Ramos (cell line): ENCODE measurements at regions not wholly inside any gene's neighbourhood (a gene's known extent, or its start where the extent isn't known, plus 50 kb on each side); places are given as distances from the start of the nearest gene placed in this dataset.

Experiments
- in situ Hi-C: fragments of 300-500 bp; cut with MboI; formaldehyde crosslinking; loops from one replicate; pipeline ENCODE4 v1.14.3; 2022; ENCODE audit warnings: low sequenced_read_pairs; ENCODE audit not compliant: unreplicated experiment

GRCh38 chr17:14840616-14841231, 424.4 kb downstream of the PMP22 start:
- in situ Hi-C loops, result no loop called here

- in situ Hi-C loops, result no loop called here
Observed at GRCh38 chr17:14838567-14838966, 426.6 kb downstream of the PMP22 start.

GRCh38 chr17:14833201-14833785, 431.8 kb downstream of the PMP22 start:
- in situ Hi-C loops, result no loop called here

GRCh38 chr17:14831491-14831890, 433.6 kb downstream of the PMP22 start:
- in situ Hi-C loops, result no loop called here

GRCh38 chr17:14827396-14827919, 437.7 kb downstream of the PMP22 start:
- in situ Hi-C loops, result no loop called here

GRCh38 chr17:14826358-14826757, 438.8 kb downstream of the PMP22 start:
- in situ Hi-C loops, result no loop called here

GRCh38 chr17:14818469-14818868, 446.7 kb downstream of the PMP22 start:
- in situ Hi-C loops, result no loop called here

- in situ Hi-C loops, result no loop called here
Observed at GRCh38 chr17:14815079-14815478, 450.0 kb downstream of the PMP22 start.

- in situ Hi-C loops, result no loop called here
Observed at GRCh38 chr17:14813649-14814370, 451.3 kb downstream of the PMP22 start.

- in situ Hi-C loops, result no loop called here
Observed at GRCh38 chr17:14808425-14808824, 456.7 kb downstream of the PMP22 start.

- in situ Hi-C loops, result no loop called here
Observed at GRCh38 chr17:14805348-14805747, 459.8 kb downstream of the PMP22 start.

GRCh38 chr17:14803826-14804225, 461.3 kb downstream of the PMP22 start:
- in situ Hi-C loops, result no loop called here

GRCh38 chr17:14797801-14798200, 467.3 kb downstream of the PMP22 start:
- in situ Hi-C loops, result loop anchor here (25.0 kb wide), 1 partner anchor 110 kb away; no protein-coding TSS in a partner anchor

GRCh38 chr17:14797021-14797420, 468.1 kb downstream of the PMP22 start:
- in situ Hi-C loops, result loop anchor here (25.0 kb wide), 1 partner anchor 110 kb away; no protein-coding TSS in a partner anchor

- in situ Hi-C loops, result loop anchor here (25.0 kb wide), 1 partner anchor 108 kb away; no protein-coding TSS in a partner anchor
Observed at GRCh38 chr17:14794961-14795360, 470.2 kb downstream of the PMP22 start.

GRCh38 chr17:14793237-14793636, 471.9 kb downstream of the PMP22 start:
- in situ Hi-C loops, result loop anchor here (25.0 kb wide), 1 partner anchor 106 kb away; no protein-coding TSS in a partner anchor

GRCh38 chr17:14792746-14793145, 472.4 kb downstream of the PMP22 start:
- in situ Hi-C loops, result loop anchor here (25.0 kb wide), 1 partner anchor 105 kb away; no protein-coding TSS in a partner anchor

GRCh38 chr17:14791221-14791620, 473.9 kb downstream of the PMP22 start:
- in situ Hi-C loops, result loop anchor here (25.0 kb wide), 1 partner anchor 104 kb away; no protein-coding TSS in a partner anchor

- in situ Hi-C loops, result loop anchor here (25.0 kb wide), 1 partner anchor 103 kb away; no protein-coding TSS in a partner anchor
Observed at GRCh38 chr17:14790521-14790920, 474.6 kb downstream of the PMP22 start.

- in situ Hi-C loops, result loop anchor here (25.0 kb wide), 1 partner anchor 98 kb away; no protein-coding TSS in a partner anchor
Observed at GRCh38 chr17:14784997-14785696, 480.0 kb downstream of the PMP22 start.
